ENCODE measurements at regions not wholly inside any gene's neighbourhood (a gene's known extent, or its start where the extent isn't known, plus 50 kb on each side); places are given as distances from the start of the nearest gene placed in this dataset.
"Not testable (repeated sequence)": the region's sequence is repeated elsewhere in the genome, so short reads cannot be mapped to it uniquely, and the experiment has no call there.

- not testable (repeated sequence) for DNase-seq
These were observed 116.5 kb upstream of the NEIL3 start for GRCh38 chr4:177193024-177193715.

GRCh38 chr4:177194906-177195305, 114.8 kb upstream of the NEIL3 start:
- DNase-seq, result no peak

GRCh38 chr4:177196615-177197014, 113.1 kb upstream of the NEIL3 start:
- DNase-seq, result no peak

GRCh38 chr4:177201614-177202013, 108.1 kb upstream of the NEIL3 start:
- no peak for DNase-seq

- DNase-seq, result no peak
These were observed 105.5 kb upstream of the NEIL3 start for GRCh38 chr4:177204126-177204525.

- no peak for DNase-seq
These were observed 94.7 kb upstream of the NEIL3 start for GRCh38 chr4:177214935-177215334.

GRCh38 chr4:177220376-177220775, 89.3 kb upstream of the NEIL3 start:
- no peak for DNase-seq

GRCh38 chr4:177222781-177223180, 86.9 kb upstream of the NEIL3 start:
- DNase-seq, result no peak

- no peak for DNase-seq
These were observed 84.1 kb upstream of the NEIL3 start for GRCh38 chr4:177225605-177226004.

- no peak for DNase-seq
These were observed 82.0 kb upstream of the NEIL3 start for GRCh38 chr4:177227636-177228035.

- DNase-seq, result no peak
These were observed 81.1 kb upstream of the NEIL3 start for GRCh38 chr4:177228599-177228998.

- no peak for DNase-seq
These were observed 80.3 kb upstream of the NEIL3 start for GRCh38 chr4:177229331-177229730.

- DNase-seq, result no peak
These were observed 77.2 kb upstream of the NEIL3 start for GRCh38 chr4:177232473-177232872.

GRCh38 chr4:177235026-177235425, 74.6 kb upstream of the NEIL3 start:
- DNase-seq, result no peak

GRCh38 chr4:177236886-177237285, 72.8 kb upstream of the NEIL3 start:
- no peak for DNase-seq

- DNase-seq, result no peak
These were observed 72.4 kb upstream of the NEIL3 start for GRCh38 chr4:177237291-177237690.

- no peak for DNase-seq
These were observed 70.2 kb upstream of the NEIL3 start for GRCh38 chr4:177239477-177239876.

- DNase-seq, result no peak
These were observed 69.8 kb upstream of the NEIL3 start for GRCh38 chr4:177239878-177240277.

- no peak for DNase-seq
These were observed 66.9 kb upstream of the NEIL3 start for GRCh38 chr4:177242651-177243286.

GRCh38 chr4:177246641-177247584, 62.8 kb upstream of the NEIL3 start:
- DNase-seq, result no peak

- peak in 1 of 2 experiments; percentile 21 for DNase-seq
These were observed 59.5 kb upstream of the NEIL3 start for GRCh38 chr4:177250056-177250696.

GRCh38 chr4:177251237-177251636, 58.4 kb upstream of the NEIL3 start:
- DNase-seq, result no peak

GRCh38 chr4:177255359-177255758, 54.3 kb upstream of the NEIL3 start:
- no peak for DNase-seq
